ENCODE measurements at regions not wholly inside any gene's neighbourhood (a gene's known extent, or its start where the extent isn't known, plus 50 kb on each side); places are given as distances from the start of the nearest gene placed in this dataset.

GRCh38 chr10:131657318-131657984, 243.4 kb upstream of the PPP2R2D start:
- TF ChIP-seq CTCF (IDR thresholded peaks at IDR 0.05), result no peak
- no peak for TF ChIP-seq POLR2A (IDR thresholded peaks at IDR 0.05)
